ENCODE measurements at regions not wholly inside any gene's neighbourhood (a gene's known extent, or its start where the extent isn't known, plus 50 kb on each side); places are given as distances from the start of the nearest gene placed in this dataset.

DNA sequence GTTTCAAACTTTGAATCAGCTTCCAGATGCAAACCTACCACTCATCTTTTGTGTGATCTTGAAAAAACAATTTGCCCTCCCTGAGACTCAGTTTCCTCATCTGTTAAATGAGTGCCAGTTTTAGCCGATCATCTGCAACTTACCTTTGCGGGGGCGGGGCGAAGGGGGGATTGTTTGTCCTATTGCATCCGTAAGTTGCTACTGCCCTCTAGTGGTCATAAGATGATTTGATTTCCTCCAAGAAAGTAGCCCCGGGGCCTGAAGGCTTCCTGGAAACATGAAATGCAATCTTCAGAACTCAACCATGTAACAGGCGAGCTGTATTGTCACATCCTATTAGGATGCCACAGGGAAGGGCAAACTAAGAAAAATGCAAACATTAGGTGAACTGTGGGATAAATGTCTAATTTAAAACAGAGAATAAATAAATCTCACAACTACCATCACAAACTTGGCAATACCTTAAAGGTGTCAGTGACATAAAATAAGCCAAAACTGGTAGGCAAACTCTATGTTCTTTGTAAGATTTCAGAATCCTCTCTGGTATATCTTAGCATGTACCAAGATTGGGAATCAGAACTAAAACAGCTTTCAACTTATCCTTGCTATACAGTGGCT, 63.5 kb upstream of the CLDN18 start:
- H3K36me3 ChIP-seq (ENCODE audit: control insufficient read depth in 2 of 2, insufficient read depth in 1 of 2, low read length in 2 of 2), result no peaks in the 10 kb centered on the region
- H3K4me1 ChIP-seq (ENCODE audit: control insufficient read depth, insufficient read depth, low read length), result no peaks in the 10 kb centered on the region
- no peak overlapping the region for H3K27ac ChIP-seq (ENCODE audit: extremely low read depth, low read depth, low read length)
- CTCF ChIA-PET, result interaction anchor here (0.7 to 2.1 kb wide), 10 partner anchors 9 to 841 kb away, joined by 3 to 11 read pairs (median 4); no protein-coding TSS in a partner anchor
- H3K9me3 ChIP-seq (ENCODE audit: control insufficient read depth, insufficient read depth, low read depth, low read length), result no peaks in the 10 kb centered on the region
- POLR2A ChIA-PET, result no interaction called here
- H3K4me3 ChIP-seq (ENCODE audit: low read depth, low read length), result no peak overlapping the region
- TF ChIP-seq ZFHX2 (tag by site-specific recombination; conservative IDR thresholded peaks at IDR 0.05), result 0 out of 2 replicates have a peak, but pooled peaks have one; percentile 15
- no peak for TF ChIP-seq ZNF426 (tag by site-specific recombination; IDR thresholded peaks at IDR 0.05)
- TF ChIP-seq ZNF645 (tag by site-specific recombination; IDR thresholded peaks at IDR 0.05), result no peak
- no peak for TF ChIP-seq EGR2 (tag by site-specific recombination; IDR thresholded peaks at IDR 0.05; ENCODE audit: low read depth)
- no peak for TF ChIP-seq PRDM1 (tag by site-specific recombination; IDR thresholded peaks at IDR 0.05)
- no peak for TF ChIP-seq ZNF596 (tag by site-specific recombination; IDR thresholded peaks at IDR 0.05)
- no peak for TF ChIP-seq ZFP41 (tag by site-specific recombination; IDR thresholded peaks at IDR 0.05; ENCODE audit: borderline replicate concordance)
- no peak for TF ChIP-seq ZNF76 (tag by site-specific recombination; IDR thresholded peaks at IDR 0.05; ENCODE audit: borderline replicate concordance, low read depth)
- no peak for TF ChIP-seq ZNF248 (tag by site-specific recombination; IDR thresholded peaks at IDR 0.05)
- TF ChIP-seq ZNF26 (tag by site-specific recombination; IDR thresholded peaks at IDR 0.05), result no peak
- peak; percentile 84 for TF ChIP-seq ZNF654 (tag by site-specific recombination; IDR thresholded peaks at IDR 0.05; ENCODE audit: low read depth)
- TF ChIP-seq, protein P1, sequence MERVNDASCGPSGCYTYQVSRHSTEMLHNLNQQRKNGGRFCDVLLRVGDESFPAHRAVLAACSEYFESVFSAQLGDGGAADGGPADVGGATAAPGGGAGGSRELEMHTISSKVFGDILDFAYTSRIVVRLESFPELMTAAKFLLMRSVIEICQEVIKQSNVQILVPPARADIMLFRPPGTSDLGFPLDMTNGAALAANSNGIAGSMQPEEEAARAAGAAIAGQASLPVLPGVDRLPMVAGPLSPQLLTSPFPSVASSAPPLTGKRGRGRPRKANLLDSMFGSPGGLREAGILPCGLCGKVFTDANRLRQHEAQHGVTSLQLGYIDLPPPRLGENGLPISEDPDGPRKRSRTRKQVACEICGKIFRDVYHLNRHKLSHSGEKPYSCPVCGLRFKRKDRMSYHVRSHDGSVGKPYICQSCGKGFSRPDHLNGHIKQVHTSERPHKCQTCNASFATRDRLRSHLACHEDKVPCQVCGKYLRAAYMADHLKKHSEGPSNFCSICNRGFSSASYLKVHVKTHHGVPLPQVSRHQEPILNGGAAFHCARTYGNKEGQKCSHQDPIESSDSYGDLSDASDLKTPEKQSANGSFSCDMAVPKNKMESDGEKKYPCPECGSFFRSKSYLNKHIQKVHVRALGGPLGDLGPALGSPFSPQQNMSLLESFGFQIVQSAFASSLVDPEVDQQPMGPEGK (tag by site-specific recombination; IDR thresholded peaks at IDR 0.05), result 0 out of 2 replicates have a peak, but pooled peaks have one; percentile 37
- TF ChIP-seq ZNF155 (tag by site-specific recombination; IDR thresholded peaks at IDR 0.05), result no peak
- TF ChIP-seq, protein P2, sequence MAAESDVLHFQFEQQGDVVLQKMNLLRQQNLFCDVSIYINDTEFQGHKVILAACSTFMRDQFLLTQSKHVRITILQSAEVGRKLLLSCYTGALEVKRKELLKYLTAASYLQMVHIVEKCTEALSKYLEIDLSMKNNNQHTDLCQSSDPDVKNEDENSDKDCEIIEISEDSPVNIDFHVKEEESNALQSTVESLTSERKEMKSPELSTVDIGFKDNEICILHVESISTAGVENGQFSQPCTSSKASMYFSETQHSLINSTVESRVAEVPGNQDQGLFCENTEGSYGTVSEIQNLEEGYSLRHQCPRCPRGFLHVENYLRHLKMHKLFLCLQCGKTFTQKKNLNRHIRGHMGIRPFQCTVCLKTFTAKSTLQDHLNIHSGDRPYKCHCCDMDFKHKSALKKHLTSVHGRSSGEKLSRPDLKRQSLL (tag by site-specific recombination; IDR thresholded peaks at IDR 0.05), result no peak
- TF ChIP-seq BCL11A (tag by site-specific recombination; IDR thresholded peaks at IDR 0.05; ENCODE audit: low read depth), result no peak
- no peak for TF ChIP-seq MEIS1 (CRISPR knock-in tag; IDR thresholded peaks at IDR 0.05; ENCODE audit: borderline replicate concordance)
- TF ChIP-seq ZBTB17 (tag by site-specific recombination; IDR thresholded peaks at IDR 0.05), result no peak
- no peak for TF ChIP-seq ZNF791 (tag by site-specific recombination; IDR thresholded peaks at IDR 0.05)
- TF ChIP-seq ZNF10 (tag by site-specific recombination; IDR thresholded peaks at IDR 0.05), result no peak
- no peak for TF ChIP-seq ZSCAN18 (tag by site-specific recombination; IDR thresholded peaks at IDR 0.05)
- TF ChIP-seq ZBTB49 (tag by site-specific recombination; IDR thresholded peaks at IDR 0.05; ENCODE audit: low read depth), result no peak
- peak; percentile 50; the same call in 1 of the 2 replicates for TF ChIP-seq ZNF660 (tag by site-specific recombination; IDR thresholded peaks at IDR 0.05)
- TF ChIP-seq, protein P3, sequence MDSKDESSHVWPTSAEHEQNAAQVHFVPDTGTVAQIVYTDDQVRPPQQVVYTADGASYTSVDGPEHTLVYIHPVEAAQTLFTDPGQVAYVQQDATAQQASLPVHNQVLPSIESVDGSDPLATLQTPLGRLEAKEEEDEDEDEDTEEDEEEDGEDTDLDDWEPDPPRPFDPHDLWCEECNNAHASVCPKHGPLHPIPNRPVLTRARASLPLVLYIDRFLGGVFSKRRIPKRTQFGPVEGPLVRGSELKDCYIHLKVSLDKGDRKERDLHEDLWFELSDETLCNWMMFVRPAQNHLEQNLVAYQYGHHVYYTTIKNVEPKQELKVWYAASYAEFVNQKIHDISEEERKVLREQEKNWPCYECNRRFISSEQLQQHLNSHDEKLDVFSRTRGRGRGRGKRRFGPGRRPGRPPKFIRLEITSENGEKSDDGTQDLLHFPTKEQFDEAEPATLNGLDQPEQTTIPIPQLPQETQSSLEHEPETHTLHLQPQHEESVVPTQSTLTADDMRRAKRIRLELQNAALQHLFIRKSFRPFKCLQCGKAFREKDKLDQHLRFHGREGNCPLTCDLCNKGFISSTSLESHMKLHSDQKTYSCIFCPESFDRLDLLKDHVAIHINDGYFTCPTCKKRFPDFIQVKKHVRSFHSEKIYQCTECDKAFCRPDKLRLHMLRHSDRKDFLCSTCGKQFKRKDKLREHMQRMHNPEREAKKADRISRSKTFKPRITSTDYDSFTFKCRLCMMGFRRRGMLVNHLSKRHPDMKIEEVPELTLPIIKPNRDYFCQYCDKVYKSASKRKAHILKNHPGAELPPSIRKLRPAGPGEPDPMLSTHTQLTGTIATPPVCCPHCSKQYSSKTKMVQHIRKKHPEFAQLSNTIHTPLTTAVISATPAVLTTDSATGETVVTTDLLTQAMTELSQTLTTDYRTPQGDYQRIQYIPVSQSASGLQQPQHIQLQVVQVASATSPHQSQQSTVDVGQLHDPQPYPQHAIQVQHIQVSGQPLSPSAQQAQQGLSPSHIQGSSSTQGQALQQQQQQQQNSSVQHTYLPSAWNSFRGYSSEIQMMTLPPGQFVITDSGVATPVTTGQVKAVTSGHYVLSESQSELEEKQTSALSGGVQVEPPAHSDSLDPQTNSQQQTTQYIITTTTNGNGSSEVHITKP (tag by site-specific recombination; IDR thresholded peaks at IDR 0.05), result no peak

Data from HEK293 (cell line).